Prostate gland (tissue), 2 donors: ENCODE measurements at regions not wholly inside any gene's neighbourhood (a gene's known extent, or its start where the extent isn't known, plus 50 kb on each side); places are given as distances from the start of the nearest gene placed in this dataset.

Source experiments
- DNase-seq: peaks from one replicate; pipeline ENCODE4 v3.0.0-alpha.2; 2019; ENCODE audit warnings: low spot score
- H3K27ac ChIP-seq, 2 donors: fragments of 200-600 bp; sonication (generic); 2 replicates each; pipeline ENCODE4 v1.5.1; 2017 to 2019
- H3K27me3 ChIP-seq: fragments of 200-600 bp; sonication (generic); replicated peaks from 2 replicates; pipeline ENCODE4 v1.5.1; 2019; ENCODE audit not compliant: insufficient read depth
- H3K36me3 ChIP-seq, 2 donors: fragments of 200-600 bp; sonication (generic); 1 replicate in 1 of 2; 2 replicates in 1 of 2; pipeline versions ENCODE4 v1.5.1 to v1.8.1; 2017 to 2019
- H3K4me1 ChIP-seq: fragments of 200-600 bp; sonication (generic); replicated peaks from 2 replicates; pipeline ENCODE4 v1.5.1; 2019
- H3K4me3 ChIP-seq, 2 donors: fragments of 200-600 bp; sonication (generic); 2 replicates each; pipeline ENCODE4 v1.5.1; 2017 to 2019
- H3K9me3 ChIP-seq: fragments of 200-600 bp; sonication (generic); 2 replicates; pipeline ENCODE4 v1.5.1; 2017
- CTCF ChIP-seq, 4 experiments: fragments of 200-600 bp in 2 of 4; fragments of 450-650 bp in 2 of 4; sonication (generic) in 2 of 4; IDR thresholded peaks; 1 replicate in 3 of 4; 2 replicates in 1 of 4; pipeline ENCODE4 v1.5.1; 2016 to 2019; ENCODE audit warnings: antibody characterized with exemption in 4 of 4, mild to moderate bottlenecking in 2 of 4, moderate library complexity in 2 of 4
- POLR2A ChIP-seq: fragments of 450-650 bp; IDR thresholded peaks from one replicate; pipeline ENCODE4 v1.6.1; 2016; ENCODE audit warnings: antibody characterized with exemption, mild to moderate bottlenecking
- POLR2AphosphoS5 ChIP-seq: sonication (generic); formaldehyde crosslinking; IDR thresholded peaks from one replicate; pipeline ENCODE4 v1.6.1; 2017; ENCODE audit warnings: antibody characterized with exemption
- WGBS: methylation state at CpG from one replicate; pipeline ENCODE4 v1.1.5; 2018; 5-methylcytosine and 5-hydroxymethylcytosine counted together
- intact Hi-C: fragments of 100-400 bp; cut with DNase I; formaldehyde crosslinking; loops from one replicate; pipeline ENCODE4 v1.14.2; 2022

DNA sequence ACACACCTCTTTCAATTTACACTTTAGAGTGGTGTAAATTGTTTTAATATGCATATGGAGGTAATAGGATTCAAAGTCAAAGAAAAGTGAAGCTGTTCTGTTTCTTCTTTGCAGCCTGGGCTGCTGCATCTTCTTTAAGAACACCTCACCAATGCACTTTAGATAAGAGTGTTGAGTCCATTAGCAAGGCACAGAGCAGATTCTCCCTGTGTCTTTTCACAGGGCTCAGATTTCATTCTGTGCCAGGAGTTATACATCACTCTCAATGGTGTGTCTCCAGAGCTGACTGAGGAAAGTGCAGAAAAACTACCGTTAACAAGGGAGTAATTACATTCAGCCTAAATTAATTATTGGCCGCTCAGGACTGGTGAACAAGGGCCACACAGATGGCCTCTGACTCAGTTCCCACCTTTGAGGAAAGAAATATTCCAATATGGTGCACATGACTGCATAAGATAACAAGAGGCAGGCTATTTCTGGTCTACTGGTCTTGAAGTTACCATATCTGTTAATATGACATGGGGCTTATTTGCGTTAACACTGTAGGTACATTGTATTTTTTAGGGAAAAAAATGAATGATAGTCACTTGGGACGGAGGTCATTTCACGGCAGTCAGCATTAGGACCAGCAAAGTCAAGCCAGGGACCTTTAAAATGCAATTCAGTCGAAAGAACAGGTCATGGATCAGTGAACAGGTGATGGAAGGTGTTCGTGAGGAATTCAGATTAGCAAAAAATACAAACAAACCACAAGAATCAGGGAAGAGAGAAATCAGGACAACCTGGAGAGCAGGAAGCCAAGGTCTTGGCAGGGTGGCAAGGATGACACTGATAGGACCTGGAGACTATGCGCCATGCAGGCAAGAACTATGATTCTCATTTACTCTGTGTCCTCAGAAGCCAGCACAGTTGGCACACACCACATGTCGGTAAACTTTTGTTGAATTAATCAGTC lies 203.7 kb downstream of the TBX18 start:
- Histone ChIP-seq H3K4me3 (no peak overlapping the region), H3K4me1 (no peaks in the 10 kb centered on the region), H3K36me3 (no peaks in the 10 kb centered on the region), H3K27me3 (no peaks in the 10 kb centered on the region), H3K9me3 (no peaks in the 10 kb centered on the region), H3K27ac (no peak overlapping the region)
- WGBS = 65% methylated on average over 9 of the region's 9 CpGs
- intact Hi-C loops = no loop called here
- no peak for DNase-seq
- TF ChIP-seq POLR2AphosphoS5 = no peak
- no peak for TF ChIP-seq CTCF (IDR thresholded peaks at IDR 0.05)

GRCh38 chr6:84556541-84557335 lies 207.7 kb downstream of the TBX18 start:
- TF ChIP-seq CTCF (IDR thresholded peaks at IDR 0.05) (no peak), POLR2AphosphoS5 (no peak), POLR2A (no peak)
- WGBS = 65% methylated on average over 4 of the region's 4 CpGs
- Histone ChIP-seq H3K36me3 (no peaks in the 10 kb centered on the region), H3K4me1 (no peaks in the 10 kb centered on the region), H3K27me3 (no peaks in the 10 kb centered on the region), H3K27ac (no peak overlapping the region), H3K9me3 (no peaks in the 10 kb centered on the region), H3K4me3 (no peak overlapping the region)
- intact Hi-C loops = no loop called here
- no peak for DNase-seq

GRCh38 chr6:84554706-84555105 lies 209.7 kb downstream of the TBX18 start:
- Histone ChIP-seq H3K27me3 (no peaks in the 10 kb centered on the region), H3K27ac (no peak overlapping the region), H3K9me3 (no peaks in the 10 kb centered on the region), H3K4me3 (no peak overlapping the region), H3K36me3 (no peaks in the 10 kb centered on the region), H3K4me1 (no peaks in the 10 kb centered on the region)
- WGBS = 85% methylated on average over 4 of the region's 4 CpGs
- intact Hi-C loops = no loop called here
- TF ChIP-seq CTCF (IDR thresholded peaks at IDR 0.05) = no peak
- TF ChIP-seq POLR2AphosphoS5 = no peak
- TF ChIP-seq POLR2A = no peak
- no peak for DNase-seq

GRCh38 chr6:84554074-84554473 lies 210.3 kb downstream of the TBX18 start:
- TF ChIP-seq POLR2AphosphoS5 = no peak
- TF ChIP-seq CTCF (IDR thresholded peaks at IDR 0.05) = no peak
- no peak for TF ChIP-seq POLR2A
- DNase-seq = no peak

More at GRCh38 chr6:84554074-84554473, 210.3 kb downstream of the TBX18 start:
- H3K27me3 ChIP-seq = no peaks in the 10 kb centered on the region
- H3K4me1 ChIP-seq = no peaks in the 10 kb centered on the region
- H3K9me3 ChIP-seq = no peaks in the 10 kb centered on the region
- H3K27ac ChIP-seq = no peak overlapping the region
- intact Hi-C loops = no loop called here
- H3K4me3 ChIP-seq = no peak overlapping the region
- H3K36me3 ChIP-seq = no peaks in the 10 kb centered on the region
